GM18870 (cell line): ENCODE measurements at regions not wholly inside any gene's neighbourhood (a gene's known extent, or its start where the extent isn't known, plus 50 kb on each side); places are given as distances from the start of the nearest gene placed in this dataset.
A peak's percentile ranks its signal among the peaks of the same experiment; 100 is the strongest.
"Not testable (repeated sequence)": the region's sequence is repeated elsewhere in the genome, so short reads cannot be mapped to it uniquely, and the experiment has no call there.

Experiments
- ATAC-seq: cut with Tn5 transposase; IDR thresholded peaks from one replicate; pipeline ENCODE4 v1.9.1; 2021; ENCODE audit warnings: moderate library complexity; ENCODE audit not compliant: unreplicated experiment

- ATAC-seq = no peak
These were observed 127.1 kb upstream of the FHIT start for GRCh38 chr3:61378311-61378710.

GRCh38 chr3:61381745-61382392, 130.6 kb upstream of the FHIT start:
- ATAC-seq = peak; percentile 95

- no peak for ATAC-seq
These were observed 136.6 kb upstream of the FHIT start for GRCh38 chr3:61387817-61388216.

GRCh38 chr3:61393480-61393947, 142.3 kb upstream of the FHIT start:
- ATAC-seq = not testable (repeated sequence)

DNA sequence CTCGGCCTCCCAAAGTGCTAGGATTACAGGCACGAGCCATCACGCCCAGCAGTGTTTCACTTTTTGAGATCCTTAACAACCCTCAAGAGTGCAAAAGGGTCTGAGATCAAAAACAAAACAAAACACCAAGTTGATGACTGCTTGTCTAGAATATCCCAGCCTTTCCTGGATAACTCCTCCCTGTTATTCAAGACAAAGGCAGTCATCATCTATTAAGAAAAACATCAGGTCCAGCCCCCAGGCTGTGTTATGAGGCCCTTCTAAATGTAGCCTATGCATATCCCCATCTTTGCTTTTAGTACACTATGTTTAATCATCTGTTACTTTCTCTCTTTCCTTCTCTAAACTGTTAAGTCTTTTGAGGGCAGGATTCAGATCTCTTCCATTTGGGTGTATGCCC, 150.1 kb upstream of the FHIT start:
- no peak for ATAC-seq

- ATAC-seq = no peak
These were observed 154.0 kb upstream of the PTPRG start for GRCh38 chr3:61407397-61407796.

- ATAC-seq = no peak
These were observed 151.7 kb upstream of the PTPRG start for GRCh38 chr3:61409638-61410037.

DNA sequence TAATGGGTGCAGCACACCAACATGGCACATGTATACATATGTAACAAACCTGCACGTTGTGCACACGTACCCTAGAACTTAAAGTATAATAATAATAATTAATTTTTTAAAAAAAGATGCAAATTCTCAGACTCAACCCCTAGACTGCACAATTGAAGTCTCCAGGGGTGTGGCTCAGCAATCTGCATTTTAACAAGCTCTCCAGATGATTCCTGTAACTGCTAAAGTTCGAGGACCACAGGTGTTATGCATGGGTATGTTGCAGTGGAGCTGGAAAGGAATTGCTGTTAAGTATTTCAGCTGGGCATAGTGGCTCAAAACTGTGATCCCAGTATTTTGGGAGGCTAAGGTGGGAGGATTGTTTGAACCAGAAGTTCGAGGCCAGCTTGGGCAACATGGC, 151.0 kb upstream of the PTPRG start:
- ATAC-seq = not testable (repeated sequence)

- ATAC-seq = no peak
These were observed 150.2 kb upstream of the PTPRG start for GRCh38 chr3:61411009-61411662.

- peak; percentile 95 for ATAC-seq
These were observed 146.9 kb upstream of the PTPRG start for GRCh38 chr3:61414456-61414855.

DNA sequence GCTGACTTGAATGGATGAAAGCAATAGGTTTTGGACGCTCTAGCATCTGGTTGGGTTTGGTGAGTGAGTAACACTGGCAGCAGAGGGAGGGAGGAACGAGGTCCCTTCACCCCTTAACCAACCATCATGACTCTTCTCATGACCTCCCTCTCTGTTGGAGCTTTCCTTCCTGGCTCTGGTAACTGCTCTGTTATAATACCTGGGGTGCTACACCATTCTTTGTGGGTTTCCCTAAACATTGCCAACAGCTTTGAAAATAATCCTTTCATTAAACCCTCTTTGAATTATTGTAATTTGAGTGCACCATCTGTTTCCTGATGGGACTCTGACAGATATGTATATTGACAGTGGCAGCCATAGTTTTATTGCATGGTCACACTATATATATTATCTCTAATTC, 146.2 kb upstream of the PTPRG start:
- ATAC-seq = no peak

DNA sequence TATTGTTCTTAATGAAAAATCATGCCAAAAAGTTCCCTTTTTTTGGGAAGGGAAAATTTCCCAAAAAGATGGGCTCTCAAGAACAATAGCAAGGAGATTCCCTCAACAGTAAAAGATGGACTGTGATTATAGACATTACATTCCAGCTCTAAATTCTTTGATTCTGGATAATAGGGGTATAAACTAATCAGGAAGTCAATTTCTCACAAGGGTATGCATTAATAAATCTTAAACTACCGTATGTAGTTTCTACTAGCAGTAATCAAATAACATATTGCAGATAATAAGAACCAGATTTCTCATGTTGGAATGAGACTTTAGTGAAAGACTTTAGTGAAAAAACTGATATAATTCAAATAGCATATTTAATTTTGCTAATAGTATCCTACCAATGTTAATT, 144.8 kb upstream of the PTPRG start:
- no peak for ATAC-seq

GRCh38 chr3:61417352-61417751, 144.0 kb upstream of the PTPRG start:
- ATAC-seq = no peak

DNA sequence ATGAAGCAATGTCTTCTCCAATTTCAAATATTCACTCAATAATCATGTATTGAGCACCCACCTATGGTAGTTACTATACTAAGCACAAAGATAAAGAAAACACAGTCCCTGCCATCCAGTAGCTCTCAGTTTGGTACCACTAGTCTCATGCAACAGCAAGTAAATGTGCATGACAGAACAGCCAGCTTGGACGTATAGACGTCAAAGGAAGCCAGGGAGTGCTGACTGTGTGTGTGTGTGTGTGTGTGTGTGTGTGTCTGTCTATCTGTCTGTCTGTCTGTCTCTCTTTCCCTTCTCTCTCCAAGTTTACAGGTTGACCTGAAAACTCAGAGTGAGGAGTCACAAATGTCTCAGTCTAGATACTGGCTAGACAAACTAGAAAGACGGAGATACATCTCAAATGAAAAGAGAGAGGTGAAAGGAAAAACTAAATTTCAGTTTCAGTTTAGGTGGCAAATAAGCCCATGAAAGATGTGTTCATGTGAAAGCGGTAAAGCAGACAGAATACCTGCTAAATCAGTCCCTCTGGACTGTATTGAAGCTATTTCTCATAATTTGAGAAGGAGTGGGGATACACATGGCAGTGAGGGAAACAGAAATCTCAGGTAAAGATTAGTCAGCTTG, 141.1 kb upstream of the PTPRG start:
- peak; percentile 74 for ATAC-seq

GRCh38 chr3:61422945-61423673, 138.3 kb upstream of the PTPRG start:
- ATAC-seq = no peak

GRCh38 chr3:61425356-61425755, 136.0 kb upstream of the PTPRG start:
- no peak for ATAC-seq

GRCh38 chr3:61429106-61429505, 132.3 kb upstream of the PTPRG start:
- no peak for ATAC-seq

DNA sequence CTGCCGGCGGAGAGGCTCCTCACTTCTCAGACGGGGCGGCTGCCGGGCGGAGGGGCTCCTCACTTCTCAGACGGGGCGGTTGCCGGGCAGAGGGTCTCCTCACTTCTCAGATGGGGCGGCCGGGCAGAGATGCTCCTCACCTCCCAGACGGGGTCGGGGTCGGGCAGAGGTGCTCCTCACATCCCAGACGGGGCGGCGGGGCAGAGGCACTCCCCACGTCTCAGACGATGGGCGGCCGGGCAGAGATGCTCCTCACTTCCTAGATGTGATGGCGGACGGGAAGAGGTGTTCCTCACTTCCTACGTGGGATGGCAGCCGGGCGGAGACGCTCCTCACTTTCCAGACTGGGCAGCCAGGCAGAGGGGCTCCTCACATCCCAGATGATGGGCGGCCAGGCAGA, 126.5 kb upstream of the PTPRG start:
- ATAC-seq = not testable (repeated sequence)

DNA sequence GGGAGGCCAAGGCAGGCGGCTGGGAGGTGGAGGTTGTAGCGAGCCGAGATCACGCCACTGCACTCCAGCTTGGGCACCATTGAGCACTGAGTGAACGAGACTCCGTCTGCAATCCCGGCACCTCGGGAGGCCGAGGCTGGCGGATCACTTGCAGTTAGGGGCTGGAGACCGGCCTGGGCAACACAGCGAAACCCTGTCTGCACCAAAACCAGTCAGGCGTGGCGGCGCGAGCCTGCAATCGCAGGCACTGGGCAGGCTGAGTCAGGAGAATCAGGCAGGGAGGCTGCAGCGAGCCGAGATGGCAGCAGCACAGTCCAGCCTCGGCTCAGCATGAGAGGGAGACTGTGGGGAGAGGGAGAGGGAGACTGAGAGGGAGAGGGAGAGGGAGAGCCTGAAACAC, 126.0 kb upstream of the PTPRG start:
- not testable (repeated sequence) for ATAC-seq

- ATAC-seq = no peak
These were observed 122.9 kb upstream of the PTPRG start for GRCh38 chr3:61438253-61439121.

DNA sequence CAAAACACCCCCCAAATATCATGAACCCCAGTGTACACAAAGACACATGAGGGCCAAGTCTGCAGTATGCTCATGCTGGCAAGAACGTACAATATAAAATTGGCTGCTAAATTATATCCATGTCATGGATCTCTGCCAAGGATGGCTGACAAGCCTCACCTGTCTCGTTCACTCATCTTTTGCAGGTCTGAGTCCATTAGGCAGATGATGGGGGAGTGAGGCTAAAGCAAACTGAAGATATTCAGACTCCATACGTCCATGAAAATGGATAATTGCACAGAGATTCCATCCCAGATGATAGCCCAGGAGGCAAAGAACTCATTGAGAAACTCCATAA, 122.3 kb upstream of the PTPRG start:
- no peak for ATAC-seq
